ENCODE measurements at regions not wholly inside any gene's neighbourhood (a gene's known extent, or its start where the extent isn't known, plus 50 kb on each side); places are given as distances from the start of the nearest gene placed in this dataset.

DNA sequence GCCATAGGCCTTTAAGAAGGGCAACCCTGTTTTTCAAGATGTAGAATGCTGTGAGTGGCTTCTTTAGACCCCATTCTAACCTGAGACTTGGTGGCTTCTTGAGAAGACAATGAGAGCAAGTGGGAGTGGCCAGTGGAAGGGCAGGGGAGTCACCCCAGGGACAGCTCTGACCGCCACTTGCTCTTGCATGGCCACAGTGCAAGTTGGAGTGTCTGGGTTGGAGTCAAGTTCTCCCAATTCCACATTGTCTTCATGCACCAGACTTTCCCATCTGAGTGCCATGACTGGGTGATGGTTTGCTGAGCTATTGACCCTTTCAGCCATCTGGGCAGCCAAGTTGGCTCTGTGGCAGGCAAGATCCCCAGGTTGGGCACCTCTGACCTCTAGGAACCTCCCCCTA lies 148.0 kb upstream of the SKOR2 start:
- Histone ChIP-seq H3K27me3 (ENCODE audit: control insufficient read depth in 1 of 2, insufficient read depth in 2 of 2, low read length in 2 of 2) (no peaks in the 10 kb centered on the region; a peak in 1 of 5 replicates), H2AFZ (ENCODE audit: low read length) (no peak overlapping the region), H3K9ac (ENCODE audit: insufficient read depth, low read depth, low read length) (no peak overlapping the region), H3K36me3 (replicated peaks in 1 of 2; ENCODE audit: control insufficient read depth in 1 of 2, insufficient read depth in 2 of 2, low read length in 2 of 2) (no peaks in the 10 kb centered on the region), H3K27ac (ENCODE audit: extremely low read length, insufficient read depth, low read length) (no peak overlapping the region), H3K4me1 (ENCODE audit: insufficient read depth, low read length) (no peaks in the 10 kb centered on the region), H3K79me2 (ENCODE audit: insufficient read depth, low read length) (no peaks in the 10 kb centered on the region), H3K4me2 (ENCODE audit: low read depth, low read length) (no peak overlapping the region), H4K20me1 (ENCODE audit: insufficient read depth, low read length) (no peaks in the 10 kb centered on the region), H3K9me3 (ENCODE audit: low read length) (0 out of 2 replicates have a peak, but pooled peaks cover 4% of the 10 kb centered on the region), H3K4me3 (replicated peaks in 1 of 3; ENCODE audit: insufficient read depth in 1 of 3, low read depth in 2 of 3, low read length in 3 of 3) (no peak overlapping the region)
- no TSS peak for BruUV-seq (replicated peaks)
- FAIRE-seq (no peak), DNase-seq (ENCODE audit: low spot score) (no peak), ATAC-seq (no peak)
- in situ Hi-C loops (cut with HindIII; ENCODE audit: extremely low pct_ligation_motif_present, low pct_unique_long_range_greater_than_20kb): no loop called here
- ChIA-PET POLR2A (no interaction called here), CTCF (ENCODE audit: low intra/inter-chr PET ratio, low total read pairs) (interaction anchor here (3.6 kb wide), 1 partner anchor 350 kb away, joined by 30 read pairs; no protein-coding TSS in a partner anchor)
- TF ChIP-seq NR0B2 (CRISPR knock-in tag; IDR thresholded peaks at IDR 0.05) (no peak), NFKB2 (CRISPR knock-in tag; IDR thresholded peaks at IDR 0.05; ENCODE audit: borderline replicate concordance) (no peak), ZKSCAN8 (CRISPR knock-in tag; IDR thresholded peaks at IDR 0.05; ENCODE audit: borderline replicate concordance) (no peak), AFF4 (CRISPR knock-in tag; IDR thresholded peaks at IDR 0.05) (no peak), CBX2 (IDR thresholded peaks at IDR 0.05; ENCODE audit: low read depth, low read length) (no peak), CBX2 (CRISPR knock-in tag; IDR thresholded peaks at IDR 0.05; ENCODE audit: low read depth) (no peak), ZBTB3 (CRISPR knock-in tag; IDR thresholded peaks at IDR 0.05; ENCODE audit: borderline replicate concordance, low read depth) (no peak), MXD1 (CRISPR knock-in tag; IDR thresholded peaks at IDR 0.05) (no peak), NCOR1 (IDR thresholded peaks at IDR 0.05; ENCODE audit: borderline replicate concordance, low read length) (no peak), SP4 (CRISPR knock-in tag; IDR thresholded peaks at IDR 0.05) (no peak), TEAD3 (CRISPR knock-in tag; optimal IDR thresholded peaks at IDR 0.05; ENCODE audit: borderline replicate concordance) (no peak), ZBTB33 (CRISPR knock-in tag; IDR thresholded peaks at IDR 0.05) (no peak), ZEB1 (IDR thresholded peaks at IDR 0.05; ENCODE audit: insufficient replicate concordance, low read depth) (no peak), ZNF256 (CRISPR knock-in tag; conservative IDR thresholded peaks at IDR 0.05) (no peak), HOXA3 (CRISPR knock-in tag; IDR thresholded peaks at IDR 0.05) (no peak), ZNF34 (CRISPR knock-in tag; IDR thresholded peaks at IDR 0.05; ENCODE audit: borderline replicate concordance) (no peak)
- TF ChIP-seq, protein P1, sequence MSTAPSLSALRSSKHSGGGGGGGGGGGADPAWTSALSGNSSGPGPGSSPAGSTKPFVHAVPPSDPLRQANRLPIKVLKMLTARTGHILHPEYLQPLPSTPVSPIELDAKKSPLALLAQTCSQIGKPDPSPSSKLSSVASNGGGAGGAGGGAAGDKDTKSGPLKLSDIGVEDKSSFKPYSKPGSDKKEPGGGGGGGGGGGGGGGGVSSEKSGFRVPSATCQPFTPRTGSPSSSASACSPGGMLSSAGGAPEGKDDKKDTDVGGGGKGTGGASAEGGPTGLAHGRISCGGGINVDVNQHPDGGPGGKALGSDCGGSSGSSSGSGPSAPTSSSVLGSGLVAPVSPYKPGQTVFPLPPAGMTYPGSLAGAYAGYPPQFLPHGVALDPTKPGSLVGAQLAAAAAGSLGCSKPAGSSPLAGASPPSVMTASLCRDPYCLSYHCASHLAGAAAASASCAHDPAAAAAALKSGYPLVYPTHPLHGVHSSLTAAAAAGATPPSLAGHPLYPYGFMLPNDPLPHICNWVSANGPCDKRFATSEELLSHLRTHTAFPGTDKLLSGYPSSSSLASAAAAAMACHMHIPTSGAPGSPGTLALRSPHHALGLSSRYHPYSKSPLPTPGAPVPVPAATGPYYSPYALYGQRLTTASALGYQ (CRISPR knock-in tag; IDR thresholded peaks at IDR 0.05): no peak
- WGBS (ENCODE audit: low lambda C conversion rate): no CpG with 5 or more reads among the region's 1 CpG
- intact Hi-C loops (cut with micrococcal nuclease; ENCODE audit: unreplicated experiment): no loop called here
